HTR-8/SVneo (cell line): ENCODE measurements at regions not wholly inside any gene's neighbourhood (a gene's known extent, or its start where the extent isn't known, plus 50 kb on each side); places are given as distances from the start of the nearest gene placed in this dataset.
"Not testable (repeated sequence)": the region's sequence is repeated elsewhere in the genome, so short reads cannot be mapped to it uniquely, and the experiment has no call there.

ENCODE experiments used
- DNase-seq: peaks from one replicate; pipeline ENCODE4 v3.0.0; 2011; ENCODE audit warnings: low spot score, mixed read lengths; ENCODE audit not compliant: insufficient read length
- FAIRE-seq: peaks from 2 replicates; lab custom pipeline; 2011; peaks lifted over from hg19 to GRCh38; lab: Jason Lieb, UNC

DNA sequence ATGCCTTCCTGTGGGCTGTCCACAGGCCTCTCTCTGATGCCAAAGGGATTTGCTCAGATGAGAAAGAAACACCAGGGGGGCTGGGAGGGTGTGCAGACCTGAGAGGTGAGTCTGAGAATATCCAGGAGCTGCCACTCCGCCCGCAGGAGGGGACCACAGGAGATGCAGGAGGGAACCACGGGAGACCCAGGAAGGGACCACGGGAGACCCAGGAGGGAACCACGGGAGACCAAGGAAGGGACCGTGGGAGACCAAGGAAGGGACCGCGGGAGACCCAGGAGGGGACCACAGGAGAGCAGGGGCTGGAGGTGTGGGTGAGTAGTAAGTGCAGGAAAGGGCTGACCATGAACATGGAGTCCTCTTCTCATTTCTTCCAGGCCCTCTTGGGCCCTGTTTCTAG is 74.6 kb upstream of the SFSWAP start:
- DNase-seq: no peak
- FAIRE-seq: no peak

DNA sequence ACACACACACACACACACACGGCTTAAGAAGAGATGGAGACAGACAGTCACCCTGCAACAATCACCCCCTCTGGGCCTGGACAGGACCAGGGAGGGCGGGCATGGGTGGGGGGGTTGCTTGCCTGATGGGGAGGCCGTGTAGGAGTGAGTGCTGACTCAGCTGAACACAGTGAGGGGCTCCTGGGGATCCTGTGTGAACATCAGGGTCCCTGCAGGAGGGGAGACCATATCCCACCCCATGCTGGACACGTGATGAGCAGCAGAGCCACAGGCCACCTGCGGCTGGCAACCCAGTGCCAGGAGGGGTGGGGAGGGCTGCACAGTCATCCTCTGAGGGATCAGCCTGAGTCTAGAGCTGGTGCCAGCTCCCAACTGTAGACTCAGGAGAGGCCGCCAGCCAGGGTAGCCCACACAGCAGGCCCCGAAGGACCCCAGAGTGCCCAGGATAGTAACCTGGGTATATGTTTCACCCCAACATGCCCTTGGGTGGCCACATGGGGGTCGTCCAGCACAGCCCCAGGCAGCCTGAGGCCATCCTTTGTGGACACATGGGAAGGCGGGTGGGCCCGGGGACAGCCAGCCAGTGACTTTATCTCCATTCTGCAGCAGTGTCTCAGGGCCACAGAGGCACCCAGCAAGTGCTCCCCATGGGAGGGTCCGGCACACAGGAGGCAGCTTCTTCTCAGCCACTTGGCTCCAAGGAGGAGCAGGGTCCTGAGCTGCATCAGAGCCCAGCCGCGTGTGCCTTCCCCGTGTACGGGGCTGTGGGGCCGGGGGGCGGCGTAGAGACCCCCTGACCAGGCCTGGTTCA is 73.7 kb upstream of the SFSWAP start:
- no peak for DNase-seq
- FAIRE-seq: no peak

GRCh38 chr12:131637986-131638385 is 72.9 kb upstream of the SFSWAP start:
- DNase-seq: no peak
- FAIRE-seq: no peak

GRCh38 chr12:131639270-131639940 is 71.5 kb upstream of the SFSWAP start:
- no peak for FAIRE-seq
- no peak for DNase-seq

DNA sequence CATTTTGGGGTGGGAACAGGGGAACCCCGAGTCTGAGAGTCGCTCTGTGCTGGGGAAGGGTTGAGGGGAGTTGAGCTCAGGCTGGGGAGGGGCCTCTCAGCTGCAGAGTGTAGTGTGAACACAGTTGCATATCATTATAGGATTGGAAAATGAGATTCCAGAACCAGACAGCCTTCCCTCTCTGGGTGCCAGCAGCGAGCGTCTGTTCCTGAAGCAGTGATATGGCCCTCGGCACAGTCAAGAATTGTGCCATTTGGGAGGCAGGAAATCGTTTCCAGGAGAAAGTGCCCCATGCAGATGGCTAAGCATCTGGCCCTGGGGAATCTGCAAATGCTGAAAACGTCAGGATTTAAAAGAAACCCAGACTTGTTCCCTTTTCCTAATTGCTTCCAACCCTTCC is 70.4 kb upstream of the SFSWAP start:
- DNase-seq (no peak), FAIRE-seq (no peak)

- FAIRE-seq (no peak), DNase-seq (no peak)
Measured at GRCh38 chr12:131641315-131641714, 69.6 kb upstream of the SFSWAP start.

DNA sequence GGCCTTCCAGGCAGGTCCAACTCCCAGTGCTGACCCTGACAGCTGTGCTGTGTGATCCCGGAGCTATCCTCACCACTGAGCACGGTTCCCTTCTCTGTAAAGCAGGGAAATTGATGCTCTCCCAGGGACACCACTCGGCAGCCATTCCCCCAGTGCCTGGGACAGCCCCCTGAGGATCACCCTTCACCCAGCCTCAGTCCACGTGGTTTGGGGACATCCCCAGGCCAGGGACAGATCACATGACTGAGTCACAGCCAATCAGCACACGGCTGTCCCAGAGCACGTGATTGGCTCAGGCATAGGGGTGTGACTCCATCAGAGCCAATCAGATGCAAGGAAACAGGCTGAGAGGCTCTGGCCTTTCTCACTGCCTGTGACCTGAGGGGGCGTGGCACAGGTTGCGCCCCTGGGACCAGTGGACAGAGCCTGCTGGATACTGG is 68.8 kb upstream of the SFSWAP start:
- FAIRE-seq: no peak

GRCh38 chr12:131642771-131643170 is 68.1 kb upstream of the SFSWAP start:
- FAIRE-seq (no peak), DNase-seq (no peak)

More for the DNA sequence above, 68.8 kb upstream of the SFSWAP start:
- no peak for DNase-seq

DNA sequence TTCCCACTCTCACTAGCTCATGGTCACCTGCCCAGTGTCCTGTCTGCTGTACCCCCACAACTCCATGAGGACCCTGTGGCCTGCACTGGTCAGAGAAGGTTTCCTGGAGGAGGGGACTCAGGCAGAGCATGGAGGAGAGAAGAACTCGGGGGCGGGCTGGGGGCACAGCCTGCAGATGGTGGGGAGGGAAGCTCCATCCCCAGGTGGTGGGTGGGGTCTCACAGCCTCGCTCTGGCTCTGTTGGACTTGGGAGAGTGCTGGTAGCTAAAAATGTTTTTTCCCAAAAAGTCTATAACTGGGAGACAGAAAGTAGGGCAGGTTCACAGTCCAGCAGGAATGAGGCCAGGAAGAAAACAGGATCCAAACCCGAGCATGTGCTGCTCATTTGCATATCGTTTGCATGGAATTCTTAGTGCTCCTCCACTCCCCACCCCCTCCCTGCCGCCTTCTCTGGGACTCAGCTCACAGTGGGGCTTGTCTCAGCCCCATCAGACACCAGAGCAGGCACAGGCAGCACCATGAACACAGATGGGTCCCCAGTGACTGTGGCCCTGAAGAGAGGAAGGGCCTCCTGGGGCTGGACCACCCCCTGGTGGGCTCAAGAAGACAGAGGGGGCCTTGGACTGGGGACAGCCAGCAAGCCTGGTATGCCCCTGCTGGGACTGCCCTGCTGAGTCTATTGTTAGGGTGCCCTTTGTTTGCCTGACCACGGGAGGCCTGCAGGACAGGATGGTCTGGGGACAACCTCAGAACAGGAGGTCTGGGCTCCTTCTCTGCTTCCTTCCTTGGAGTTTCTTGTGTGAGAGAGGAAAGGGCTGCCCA is 67.0 kb upstream of the SFSWAP start:
- no peak for FAIRE-seq
- no peak for DNase-seq

GRCh38 chr12:131644481-131644880 is 66.4 kb upstream of the SFSWAP start:
- no peak for DNase-seq
- FAIRE-seq: no peak

- FAIRE-seq, DNase-seq: not testable (repeated sequence)
Measured at GRCh38 chr12:131644917-131645316, 66.0 kb upstream of the SFSWAP start.

- peak; percentile 48 for FAIRE-seq
Measured at GRCh38 chr12:131645557-131645956, 65.3 kb upstream of the SFSWAP start.

DNA sequence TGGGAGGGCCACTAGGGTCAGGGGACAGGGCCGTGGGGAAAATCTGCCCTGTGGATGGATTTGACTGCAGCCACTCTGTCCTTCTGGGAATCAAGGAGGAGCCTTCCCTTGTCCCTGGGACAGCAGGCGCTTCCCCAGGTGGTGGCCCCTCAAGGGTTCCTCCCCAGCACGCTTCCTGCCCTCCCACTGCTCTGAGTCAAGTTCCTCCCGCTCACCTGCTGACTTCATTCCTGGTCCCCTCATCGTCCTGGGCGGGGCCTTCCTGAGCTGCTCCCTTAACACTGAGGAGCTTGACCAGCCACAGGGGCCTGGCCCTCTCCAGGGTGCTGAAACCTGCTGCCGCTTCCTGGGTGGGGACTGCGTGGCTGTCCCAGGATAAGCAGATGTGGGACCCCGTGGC is 64.4 kb upstream of the SFSWAP start:
- not testable (repeated sequence) for DNase-seq
- peak; percentile 55 for FAIRE-seq

More at GRCh38 chr12:131645557-131645956, 65.3 kb upstream of the SFSWAP start:
- DNase-seq: not testable (repeated sequence)

GRCh38 chr12:131647667-131648066 is 63.2 kb upstream of the SFSWAP start:
- no peak for DNase-seq
- FAIRE-seq: peak; percentile 82

- FAIRE-seq, DNase-seq: not testable (repeated sequence)
Measured at GRCh38 chr12:131655469-131656174, 55.3 kb upstream of the SFSWAP start.

- FAIRE-seq: not testable (repeated sequence)
Measured at GRCh38 chr12:131656796-131657195, 54.1 kb upstream of the SFSWAP start.

DNA sequence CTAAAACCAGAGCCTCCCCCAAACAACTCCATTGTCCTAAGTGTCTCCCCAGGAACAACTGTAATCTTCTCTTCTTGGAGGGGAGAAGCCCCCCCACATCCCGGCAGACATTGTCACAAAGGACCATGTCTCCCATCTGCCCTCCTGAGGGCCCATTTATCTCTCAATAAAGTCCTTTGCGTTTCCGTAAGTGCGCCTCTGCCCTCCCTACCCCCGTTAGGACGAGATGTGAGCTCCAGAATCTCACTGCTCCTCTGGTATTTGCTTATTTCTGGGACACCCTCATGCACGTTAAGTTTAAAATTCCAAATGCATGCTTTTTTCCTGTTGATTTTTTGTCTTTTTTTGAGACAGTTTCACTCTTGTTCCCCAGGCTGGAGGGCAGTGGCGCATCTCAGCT is 52.3 kb upstream of the SFSWAP start:
- not testable (repeated sequence) for DNase-seq, FAIRE-seq

More at GRCh38 chr12:131656796-131657195, 54.1 kb upstream of the SFSWAP start:
- not testable (repeated sequence) for DNase-seq

DNA sequence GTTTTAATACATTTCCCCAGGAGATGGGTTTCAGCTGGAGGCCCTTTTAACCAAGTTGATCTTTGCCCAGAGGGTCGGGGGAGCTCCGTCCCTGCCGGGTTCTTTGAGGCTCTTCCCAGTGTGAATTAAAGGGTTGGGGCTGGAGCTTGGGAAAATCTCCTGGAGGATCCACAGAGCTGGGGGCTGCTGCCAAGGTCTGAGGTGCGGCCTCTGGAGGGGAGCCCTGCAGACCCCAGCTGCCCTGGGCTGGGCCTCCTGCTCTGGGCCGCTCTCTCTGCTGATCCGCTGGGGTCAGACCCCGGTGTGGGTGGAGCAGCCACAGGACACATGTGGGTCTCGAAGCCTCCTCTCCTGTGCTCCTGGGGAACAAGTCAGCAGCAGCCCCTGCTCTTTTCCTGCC is 51.4 kb upstream of the SFSWAP start:
- FAIRE-seq, DNase-seq: not testable (repeated sequence)

- FAIRE-seq, DNase-seq: not testable (repeated sequence)
Measured at GRCh38 chr12:131659976-131660375, 50.9 kb upstream of the SFSWAP start.

- DNase-seq, FAIRE-seq: not testable (repeated sequence)
Measured at GRCh38 chr12:131660401-131660800, 50.5 kb upstream of the SFSWAP start.
